ENCODE measurements at regions not wholly inside any gene's neighbourhood (a gene's known extent, or its start where the extent isn't known, plus 50 kb on each side); places are given as distances from the start of the nearest gene placed in this dataset.

DNA sequence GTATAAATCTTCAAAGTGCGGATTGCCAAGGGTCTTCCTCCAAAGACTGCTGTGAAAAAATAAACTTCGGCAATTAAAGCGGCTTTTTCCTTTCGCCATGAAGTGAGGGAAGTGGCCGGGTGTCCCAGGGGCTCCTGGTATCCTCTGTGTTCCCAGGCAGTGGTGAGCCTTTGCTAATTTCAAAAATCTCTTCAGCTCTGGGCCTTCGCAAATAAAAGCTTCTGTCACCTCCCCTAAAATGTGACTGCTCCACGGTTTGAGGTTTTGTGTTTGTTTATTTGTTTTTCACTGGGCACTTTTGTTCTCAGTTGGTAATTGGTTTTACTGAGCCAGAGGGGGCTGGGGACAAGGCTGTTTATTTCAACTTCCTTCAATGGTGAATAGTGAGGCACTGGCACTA, 270.1 kb upstream of the POU3F3 start:
- TF ChIP-seq, protein P1, sequence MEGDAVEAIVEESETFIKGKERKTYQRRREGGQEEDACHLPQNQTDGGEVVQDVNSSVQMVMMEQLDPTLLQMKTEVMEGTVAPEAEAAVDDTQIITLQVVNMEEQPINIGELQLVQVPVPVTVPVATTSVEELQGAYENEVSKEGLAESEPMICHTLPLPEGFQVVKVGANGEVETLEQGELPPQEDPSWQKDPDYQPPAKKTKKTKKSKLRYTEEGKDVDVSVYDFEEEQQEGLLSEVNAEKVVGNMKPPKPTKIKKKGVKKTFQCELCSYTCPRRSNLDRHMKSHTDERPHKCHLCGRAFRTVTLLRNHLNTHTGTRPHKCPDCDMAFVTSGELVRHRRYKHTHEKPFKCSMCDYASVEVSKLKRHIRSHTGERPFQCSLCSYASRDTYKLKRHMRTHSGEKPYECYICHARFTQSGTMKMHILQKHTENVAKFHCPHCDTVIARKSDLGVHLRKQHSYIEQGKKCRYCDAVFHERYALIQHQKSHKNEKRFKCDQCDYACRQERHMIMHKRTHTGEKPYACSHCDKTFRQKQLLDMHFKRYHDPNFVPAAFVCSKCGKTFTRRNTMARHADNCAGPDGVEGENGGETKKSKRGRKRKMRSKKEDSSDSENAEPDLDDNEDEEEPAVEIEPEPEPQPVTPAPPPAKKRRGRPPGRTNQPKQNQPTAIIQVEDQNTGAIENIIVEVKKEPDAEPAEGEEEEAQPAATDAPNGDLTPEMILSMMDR (IDR thresholded peaks at IDR 0.05; ENCODE audit: poor library complexity) = no peak
- no peak for TF ChIP-seq EZH2 (IDR thresholded peaks at IDR 0.05; ENCODE audit: borderline replicate concordance)
- TF ChIP-seq EZH2phosphoT487 (IDR thresholded peaks at IDR 0.05; ENCODE audit: low read depth, severe bottlenecking, unreplicated experiment) = no peak
